KBM-7 (cell line): ENCODE measurements at regions not wholly inside any gene's neighbourhood (a gene's known extent, or its start where the extent isn't known, plus 50 kb on each side); places are given as distances from the start of the nearest gene placed in this dataset.
"Not testable (repeated sequence)": the region's sequence is repeated elsewhere in the genome, so short reads cannot be mapped to it uniquely, and the experiment has no call there.

ENCODE experiments used
- DNase-seq: peaks from one replicate; pipeline ENCODE4 v3.0.0-alpha.2; 2015
- in situ Hi-C: fragments of 300-500 bp; cut with MboI; formaldehyde crosslinking; loops from 2 replicates; pipeline ENCODE4 v1.14.3; 2020; ENCODE audit warnings: low sequenced_read_pairs, low pct_unique_long_range_greater_than_20kb, mixed read lengths

DNA sequence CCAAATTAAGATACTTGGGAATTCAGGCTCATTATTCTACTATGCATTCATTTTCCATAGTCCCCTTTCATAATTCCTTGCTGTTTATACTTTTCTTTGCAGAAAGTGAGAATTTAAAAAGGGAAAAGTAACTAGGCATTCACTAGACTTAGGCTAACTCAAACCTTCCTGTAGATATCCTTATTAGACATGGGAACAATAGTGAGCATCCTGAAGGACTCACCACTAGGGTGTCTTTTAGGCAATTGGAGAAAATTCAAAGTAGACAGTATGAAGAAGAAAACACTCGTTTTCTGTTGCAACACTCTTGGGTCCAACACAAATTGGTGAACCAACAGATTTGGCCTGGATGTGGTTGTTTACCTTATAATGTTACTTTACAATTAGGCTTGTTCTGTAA lies 213.2 kb upstream of the GRIN3A start:
- in situ Hi-C loops: no loop called here
- no peak for DNase-seq

DNA sequence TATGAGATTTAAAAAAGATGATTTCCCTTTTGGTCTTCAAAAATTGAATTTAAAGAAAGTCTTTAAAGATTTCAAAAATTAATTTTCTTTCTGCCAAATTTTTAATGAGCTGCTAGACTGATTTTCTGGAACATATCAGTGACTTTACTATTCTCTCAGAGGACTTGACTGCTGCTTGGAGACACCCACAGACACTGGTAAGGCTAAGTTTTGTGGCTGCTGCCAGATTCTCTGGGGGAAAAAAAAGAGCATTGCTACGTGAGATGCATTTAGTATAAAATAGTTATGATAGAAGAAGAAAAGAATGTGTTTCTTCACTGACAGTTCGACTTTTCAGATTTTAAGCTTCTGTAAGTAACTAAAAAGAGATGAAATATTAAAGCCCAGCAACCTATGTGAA lies 193.3 kb upstream of the GRIN3A start:
- DNase-seq: no peak
- in situ Hi-C loops: no loop called here

DNA sequence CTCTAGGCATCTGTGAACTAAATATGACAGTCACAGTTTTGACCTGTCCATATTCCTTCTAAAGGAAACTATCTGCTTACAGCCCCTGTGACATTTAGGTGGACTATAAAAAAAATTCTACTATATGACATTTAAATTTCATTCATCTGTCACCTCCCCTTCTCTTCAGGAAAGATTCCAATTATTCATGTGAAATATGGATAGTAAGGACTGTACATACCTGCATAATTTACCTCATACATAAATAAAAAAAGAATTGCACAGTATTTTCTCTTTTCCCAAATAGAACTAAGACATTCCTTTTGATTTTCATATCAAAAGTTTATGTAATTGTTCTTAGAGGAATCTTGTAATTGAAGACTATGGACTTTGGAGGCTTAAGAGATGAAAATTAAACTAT lies 192.3 kb upstream of the GRIN3A start:
- in situ Hi-C loops: no loop called here
- no peak for DNase-seq

DNA sequence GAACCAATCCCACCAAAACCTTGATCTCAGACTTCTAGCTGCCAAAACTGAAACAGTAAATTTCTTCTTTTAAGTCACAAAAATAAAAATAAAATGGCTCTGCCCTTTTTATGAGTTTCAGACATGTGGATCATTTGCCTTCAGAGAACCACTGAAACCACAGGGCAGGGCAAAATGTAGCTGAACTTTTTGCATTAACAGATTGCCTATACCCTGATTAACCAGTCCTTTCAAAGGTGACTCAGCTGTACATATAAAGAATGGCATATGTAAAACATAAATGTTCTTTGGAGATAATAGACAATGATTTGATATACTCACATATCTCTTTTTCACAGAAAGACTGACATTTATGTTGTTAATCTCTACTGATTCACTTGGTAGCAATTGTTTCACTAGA lies 187.1 kb upstream of the GRIN3A start:
- DNase-seq: no peak
- in situ Hi-C loops: no loop called here

DNA sequence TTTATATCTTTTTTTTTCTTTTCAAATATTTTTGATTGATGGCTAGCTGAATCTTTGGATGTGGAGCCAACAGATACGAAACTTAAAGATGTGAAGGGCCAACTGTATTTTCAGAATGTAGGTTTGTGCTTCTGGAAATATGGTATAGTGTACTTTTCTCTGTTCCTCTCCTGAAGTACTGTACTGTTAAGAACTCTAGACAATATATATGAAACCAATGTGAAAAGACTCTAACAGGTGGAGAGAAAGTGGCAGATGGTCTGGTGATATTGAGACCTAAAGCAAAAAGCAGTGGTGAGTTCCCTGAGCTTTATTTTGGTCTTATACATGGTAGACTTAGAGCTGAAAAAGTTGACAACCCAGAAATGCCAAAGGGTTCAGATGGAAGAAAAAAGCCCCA lies 185.0 kb upstream of the GRIN3A start:
- DNase-seq: no peak
- in situ Hi-C loops: no loop called here

DNA sequence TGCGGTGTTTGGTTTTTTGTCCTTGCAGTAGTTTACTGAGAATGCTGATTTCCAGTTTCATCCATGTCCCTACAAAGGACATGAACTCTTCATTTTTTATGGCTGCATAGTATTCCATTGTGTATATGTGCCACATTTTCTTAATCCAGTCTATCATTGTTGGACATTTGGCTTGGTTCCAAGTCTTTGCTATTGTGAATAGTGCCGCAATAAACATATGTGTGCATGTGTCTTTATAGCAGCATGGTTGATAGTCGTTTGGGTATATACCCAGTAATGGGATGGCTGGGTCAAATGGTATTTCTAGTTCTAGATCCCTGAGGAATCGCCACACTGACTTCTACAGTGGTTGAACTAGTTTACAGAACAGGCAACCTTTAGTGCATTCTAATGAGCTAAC lies 178.5 kb upstream of the GRIN3A start:
- in situ Hi-C loops, DNase-seq: not testable (repeated sequence)

DNA sequence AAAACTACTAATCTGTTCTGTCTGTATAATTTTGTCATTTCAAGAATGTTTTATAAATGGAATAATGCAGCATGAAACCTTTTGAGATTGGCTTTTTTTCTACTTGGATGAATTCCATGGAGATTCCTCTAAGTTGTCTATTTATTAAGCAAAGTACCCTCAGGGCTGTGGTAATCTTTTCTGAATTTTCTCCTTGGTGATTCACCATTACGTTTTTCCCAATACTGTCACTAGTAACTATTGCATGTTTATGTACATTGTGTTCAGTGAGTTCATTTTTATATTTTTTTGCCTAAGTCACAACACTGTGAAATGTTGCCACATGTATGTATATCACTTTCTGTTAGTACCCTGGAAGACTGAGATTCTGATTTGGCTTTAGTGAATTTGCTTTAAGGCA lies 177.0 kb upstream of the GRIN3A start:
- in situ Hi-C loops: no loop called here
- DNase-seq: no peak

DNA sequence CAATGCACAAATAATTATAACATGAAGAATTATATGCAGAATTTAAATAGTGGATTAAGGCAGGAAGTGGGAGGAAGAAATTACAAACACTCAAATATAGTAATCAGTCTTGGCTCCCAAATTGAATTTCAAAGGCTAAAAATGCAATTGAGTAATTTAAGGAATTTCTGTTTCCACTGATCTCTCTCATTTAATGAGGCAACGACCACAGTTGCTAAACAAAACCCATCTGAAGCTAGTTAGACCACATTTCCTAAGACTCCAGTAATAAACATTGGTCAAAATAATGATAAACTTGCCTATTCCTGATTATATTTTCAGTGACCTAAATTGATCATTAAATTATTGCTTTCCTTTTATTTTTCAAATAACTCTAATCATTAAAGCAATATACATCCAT lies 174.3 kb upstream of the GRIN3A start:
- in situ Hi-C loops: no loop called here
- DNase-seq: no peak

DNA sequence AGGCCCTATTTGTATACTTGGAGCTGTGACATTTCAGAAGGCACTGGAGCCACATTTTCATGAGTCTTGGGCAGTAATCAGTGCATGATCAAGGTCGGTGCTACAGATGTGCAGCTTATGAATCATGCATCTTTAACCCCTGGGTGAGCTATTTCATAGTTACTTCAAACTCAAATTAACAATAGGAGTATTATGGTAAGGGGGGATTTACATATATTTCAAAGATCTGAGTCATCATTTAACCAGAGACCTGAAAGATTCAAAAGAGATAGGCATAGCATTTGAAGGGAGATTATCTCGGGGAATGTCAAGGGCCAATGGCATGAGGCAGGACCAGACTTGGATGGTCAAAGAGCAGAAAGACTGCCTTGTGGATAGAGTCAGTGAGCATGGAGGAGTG lies 169.0 kb upstream of the GRIN3A start:
- in situ Hi-C loops: no loop called here

DNA sequence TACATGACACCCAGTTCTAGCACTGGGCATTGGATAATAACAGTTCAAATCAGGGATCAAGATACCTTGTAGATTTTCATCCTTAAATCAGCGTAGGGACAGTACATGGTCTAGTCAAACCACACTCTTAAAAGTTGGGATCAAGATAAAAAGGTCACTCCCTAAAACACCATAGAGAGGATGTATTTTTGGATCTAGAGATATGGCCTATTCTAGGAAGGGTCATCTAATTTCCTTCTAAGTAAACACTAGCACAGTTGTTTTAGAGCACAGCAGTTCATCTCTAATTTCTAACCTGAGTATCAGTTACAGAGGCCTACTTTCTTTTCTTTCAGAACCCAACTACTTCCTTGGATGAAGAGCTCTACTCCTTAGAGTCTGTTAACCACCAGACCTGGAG lies 166.4 kb upstream of the GRIN3A start:
- in situ Hi-C loops: no loop called here

More for the DNA sequence above, 169.0 kb upstream of the GRIN3A start:
- no peak for DNase-seq

DNA sequence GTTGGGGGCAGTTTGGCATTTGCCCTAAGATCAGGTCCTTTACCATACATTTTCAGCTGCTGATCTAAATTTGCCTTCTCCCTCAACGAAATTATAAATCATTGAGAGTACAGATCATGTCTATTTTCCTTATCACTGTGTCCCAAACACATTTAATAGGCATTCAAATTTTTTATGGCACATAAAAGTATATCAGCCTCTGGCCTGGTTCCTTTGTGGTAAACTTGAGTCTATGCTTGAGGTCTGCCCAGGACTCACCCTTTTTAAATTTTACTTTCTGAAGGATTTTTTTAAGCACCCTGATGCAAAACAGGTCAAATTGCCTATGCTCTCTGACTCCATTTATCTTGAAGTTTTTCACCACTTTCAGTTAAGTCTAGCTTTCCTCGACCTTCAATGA lies 163.6 kb upstream of the GRIN3A start:
- no peak for DNase-seq
- in situ Hi-C loops: no loop called here

More for the DNA sequence above, 166.4 kb upstream of the GRIN3A start:
- DNase-seq: no peak

DNA sequence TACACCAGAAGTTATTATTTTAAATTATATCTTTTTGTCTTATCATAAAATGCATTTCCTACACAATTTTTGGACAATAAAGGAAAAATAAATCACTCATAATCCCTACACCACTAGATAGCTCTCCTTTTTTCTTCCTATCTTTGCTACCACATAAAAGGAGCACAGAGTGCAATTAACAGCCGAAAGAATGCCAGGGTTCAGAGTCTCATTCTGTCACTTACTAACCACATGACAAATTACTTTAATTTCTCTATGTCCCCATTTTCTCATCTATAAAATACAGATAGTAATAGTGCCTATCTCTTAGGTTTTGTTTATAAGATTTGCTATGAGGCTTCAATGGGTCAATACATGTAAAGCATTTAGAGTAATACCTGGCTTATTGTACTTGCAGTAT lies 158.7 kb upstream of the GRIN3A start:
- in situ Hi-C loops: no loop called here
- no peak for DNase-seq

DNA sequence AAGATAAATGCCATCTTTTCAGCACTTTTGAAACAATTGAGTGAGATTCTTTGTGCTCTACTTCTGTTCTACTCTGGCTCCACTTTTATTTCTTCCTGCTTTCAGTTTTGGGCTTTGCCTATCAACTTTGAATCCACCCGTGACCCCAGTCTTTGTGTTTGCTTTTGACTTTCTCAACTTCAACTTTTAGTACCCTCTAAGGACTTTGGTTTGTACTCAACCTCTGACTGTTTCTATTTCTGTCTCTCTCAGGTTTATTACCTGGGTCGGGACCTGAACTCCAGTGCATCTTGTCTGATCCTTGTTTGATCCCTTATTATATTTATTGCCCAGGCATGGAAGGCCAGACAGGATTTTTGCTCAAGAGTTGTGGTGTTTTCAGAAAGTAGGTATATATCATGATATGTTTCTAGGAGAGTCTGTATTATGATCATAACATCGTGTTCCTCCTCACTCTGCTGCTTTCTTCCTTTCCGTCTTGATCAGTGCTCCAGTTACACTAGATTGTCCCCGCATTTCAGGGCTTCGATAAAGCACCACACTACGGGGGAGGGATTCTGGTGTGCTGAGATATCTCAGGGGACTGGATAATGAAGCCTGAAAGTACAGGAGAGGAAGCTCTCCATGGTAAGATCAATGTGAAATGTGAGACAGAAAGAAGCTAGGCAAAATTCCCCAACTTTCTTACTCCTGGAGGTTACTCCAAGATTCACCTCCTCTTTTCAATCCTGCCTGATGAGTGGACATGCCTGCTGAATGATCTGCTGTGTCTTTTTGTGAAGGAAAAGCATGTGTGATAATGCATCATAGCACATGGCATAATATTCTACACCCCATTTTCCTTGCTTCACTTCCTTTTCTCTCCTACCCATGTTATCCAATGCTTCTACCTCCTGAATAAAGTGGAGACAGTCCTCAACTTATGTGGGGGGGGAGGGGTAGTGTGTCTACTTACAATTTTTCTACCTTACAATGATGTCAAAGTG lies 155.5 kb upstream of the GRIN3A start:
- in situ Hi-C loops: no loop called here
- no peak for DNase-seq

DNA sequence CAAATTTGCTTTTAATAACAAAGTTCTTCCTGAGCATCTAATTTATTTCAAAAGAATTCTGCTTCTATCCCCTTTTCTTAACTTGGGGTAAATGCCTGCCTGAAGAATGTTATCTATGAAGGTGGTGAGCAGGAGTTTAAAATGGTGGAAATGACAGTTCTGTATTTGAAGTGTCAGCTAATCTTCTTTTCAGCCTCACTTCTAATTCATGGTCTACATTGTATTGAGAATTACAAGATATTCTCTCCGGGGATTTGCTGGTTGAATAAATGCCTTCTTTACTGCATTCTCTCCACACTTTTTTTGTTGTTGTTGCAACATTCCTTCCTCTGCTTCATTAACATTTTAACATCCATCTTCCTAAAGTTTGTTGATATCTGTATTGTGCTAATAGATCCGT lies 143.1 kb upstream of the GRIN3A start:
- no peak for DNase-seq
- in situ Hi-C loops: no loop called here

DNA sequence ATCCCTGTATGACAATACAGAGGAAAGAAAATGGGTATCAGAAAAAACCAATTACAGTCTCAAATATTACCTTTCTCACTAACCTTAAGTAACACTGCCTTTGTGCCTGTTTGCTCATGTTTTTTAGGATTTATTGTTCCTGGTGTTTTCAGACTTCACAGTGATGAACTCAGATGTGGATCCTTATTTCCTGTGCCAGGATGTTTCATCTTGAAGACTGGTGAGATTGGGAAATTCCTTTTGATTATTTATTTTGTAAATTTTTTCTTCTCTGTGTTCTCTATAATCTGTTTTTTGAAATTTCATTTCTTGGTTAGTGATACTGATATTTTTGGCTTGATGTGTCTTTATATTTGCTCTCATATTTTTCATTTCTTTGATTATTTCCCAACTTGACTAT lies 142.4 kb upstream of the GRIN3A start:
- in situ Hi-C loops: no loop called here
- no peak for DNase-seq

DNA sequence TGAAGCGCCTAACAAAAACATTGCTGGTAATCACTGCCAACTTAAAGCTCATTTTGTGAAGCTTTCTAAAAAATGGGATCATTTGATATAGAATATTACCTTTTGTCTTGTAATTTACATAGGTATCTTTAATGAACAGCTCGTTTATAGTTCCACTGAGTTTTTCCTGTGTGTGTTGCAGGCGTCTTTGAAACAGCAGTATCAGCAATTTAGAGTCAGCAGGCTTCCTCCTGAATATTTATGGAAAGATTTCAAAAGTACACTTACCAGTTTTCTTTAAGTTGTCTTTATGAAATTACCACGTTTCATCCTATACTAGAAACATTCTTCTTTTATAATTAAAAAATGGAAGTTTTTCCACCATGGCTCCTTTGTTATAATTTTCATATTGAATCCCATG lies 140.3 kb upstream of the GRIN3A start:
- in situ Hi-C loops: no loop called here
- no peak for DNase-seq

DNA sequence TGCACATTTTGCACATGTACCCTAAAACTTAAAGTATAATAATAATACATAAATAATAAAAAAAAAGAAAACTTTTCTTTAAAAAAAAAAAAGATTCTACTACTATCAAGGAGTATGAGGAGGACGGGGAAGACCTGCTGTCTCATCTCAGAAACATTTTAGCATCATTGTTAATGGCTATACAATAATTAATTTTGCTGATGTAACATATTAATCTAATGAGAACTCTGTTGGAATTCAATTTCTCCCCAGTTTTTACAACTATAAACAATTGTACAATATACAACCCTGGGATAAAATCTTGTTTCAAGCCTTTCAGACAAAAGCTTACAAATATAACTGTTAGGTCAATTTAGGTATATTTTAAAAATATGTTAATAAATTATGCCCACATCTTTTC lies 139.0 kb upstream of the GRIN3A start:
- in situ Hi-C loops: no loop called here
- DNase-seq: no peak

DNA sequence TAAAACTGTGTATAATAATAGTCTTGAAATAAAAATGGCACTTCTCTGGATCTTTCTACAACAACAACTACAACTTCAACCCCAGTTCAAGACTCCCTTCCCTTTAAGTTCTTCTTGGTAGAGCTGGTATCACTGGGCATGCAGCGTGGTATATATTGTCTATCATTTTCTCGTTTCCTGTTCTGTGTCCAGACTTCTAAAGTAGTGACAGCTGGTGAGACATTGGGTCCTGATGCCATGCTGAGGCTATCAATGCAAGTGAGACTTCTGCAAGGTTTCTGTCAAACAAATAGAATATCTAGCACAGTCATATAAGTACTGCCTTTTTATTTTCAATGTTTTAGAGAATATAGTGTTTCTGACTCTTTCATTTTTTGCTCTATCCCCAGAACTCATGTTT lies 123.0 kb upstream of the GRIN3A start:
- in situ Hi-C loops: no loop called here
- no peak for DNase-seq

DNA sequence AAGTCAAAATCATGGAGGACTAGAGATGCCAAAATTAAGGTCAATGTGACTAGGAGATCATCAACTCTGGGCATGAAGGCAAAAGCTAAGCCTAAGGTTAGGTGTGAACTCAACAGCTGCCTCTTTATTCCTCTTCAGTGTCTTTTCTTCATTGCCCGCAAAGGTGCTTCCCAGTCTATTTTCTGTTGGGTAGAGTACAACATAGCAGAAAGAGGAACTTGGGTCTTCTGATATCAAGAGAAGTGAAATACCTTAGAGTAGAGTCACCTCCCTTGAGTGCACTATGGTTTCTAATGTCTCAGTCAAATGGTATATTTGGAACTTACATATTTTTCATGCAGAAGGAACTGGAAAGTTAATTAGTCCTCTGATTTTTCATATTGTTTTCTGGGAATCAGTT lies 122.5 kb upstream of the GRIN3A start:
- DNase-seq: no peak
- in situ Hi-C loops: no loop called here

DNA sequence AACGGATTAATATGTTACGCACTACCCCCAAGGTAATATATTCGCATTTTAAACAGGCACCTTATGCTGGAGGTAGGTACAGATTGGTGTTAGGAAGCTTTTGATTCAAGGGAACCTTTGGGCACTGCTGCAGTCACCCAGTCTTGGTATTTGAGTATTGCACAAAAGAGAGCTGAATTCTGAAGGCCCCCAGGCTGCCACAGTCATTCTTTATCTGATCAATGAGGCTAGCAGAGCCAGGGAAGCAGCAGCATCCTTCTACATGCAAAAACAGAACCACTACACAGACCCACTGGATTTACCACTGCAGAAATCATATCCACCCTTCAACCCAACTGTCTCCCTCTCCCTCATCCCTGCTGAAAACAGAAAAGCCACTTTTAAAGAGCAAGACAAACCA lies 121.2 kb upstream of the GRIN3A start:
- DNase-seq: no peak
- in situ Hi-C loops: no loop called here

DNA sequence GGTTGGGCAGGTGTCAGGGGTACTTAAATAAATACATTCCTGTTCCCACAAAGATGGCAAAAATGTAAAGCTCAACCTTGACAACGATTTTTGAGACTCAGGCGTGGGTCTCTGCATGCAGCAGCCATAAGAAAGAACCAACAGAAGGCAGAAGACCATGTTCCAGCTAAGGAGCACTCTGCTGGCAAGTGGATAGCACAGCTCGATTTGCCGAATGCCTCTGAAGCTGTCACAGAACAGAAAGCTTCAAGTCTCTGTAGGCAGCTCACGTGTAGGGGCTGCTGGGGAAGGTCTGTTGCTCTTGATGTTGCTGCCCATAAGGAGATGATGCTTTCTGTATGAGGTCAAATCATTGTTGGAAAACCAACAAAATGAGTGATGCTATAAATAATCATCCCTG lies 119.6 kb upstream of the GRIN3A start:
- in situ Hi-C loops: no loop called here
- DNase-seq: no peak
